B cell (primary cell): ENCODE measurements at regions not wholly inside any gene's neighbourhood (a gene's known extent, or its start where the extent isn't known, plus 50 kb on each side); places are given as distances from the start of the nearest gene placed in this dataset.
"Not testable (repeated sequence)": the region's sequence is repeated elsewhere in the genome, so short reads cannot be mapped to it uniquely, and the experiment has no call there.

Source experiments
- ATAC-seq: fragments of 200-7000 bp; cut with Tn5 transposase; one replicate; pipeline ENCODE4 v1.10.0; 2021; ENCODE audit warnings: low read depth, mild to moderate bottlenecking, moderate number of reproducible peaks, moderate library complexity
- CTCF ChIA-PET: fragments of 350-600 bp; sonication (Branson Sonifier 250); formaldehyde crosslinking; loops from one replicate; lab custom pipeline; 2021; ENCODE audit warnings: antibody characterized with exemption, inconsistent platforms; lab: Charles Lee
- POLR2A ChIA-PET: fragments of 350-600 bp; sonication (Branson Sonifier 250); formaldehyde crosslinking; loops from one replicate; lab custom pipeline; 2021; ENCODE audit warnings: antibody characterized with exemption; lab: Charles Lee
- DNase-seq: peaks from one replicate; pipeline ENCODE4 v3.0.0; 2013
- H2AFZ ChIP-seq: 2 replicates; pipeline ENCODE4 v1.6.1; 2012; ENCODE audit warnings: mild to moderate bottlenecking, low read depth, low read length; ENCODE audit not compliant: insufficient read depth, poor library complexity, severe bottlenecking
- H3K27ac ChIP-seq, 2 donors: 1 replicate in 1 of 2; 2 replicates in 1 of 2; pipeline ENCODE4 v1.5.1; 2012 to 2013; ENCODE audit warnings: low read length in 2 of 2, mild to moderate bottlenecking in 2 of 2, moderate library complexity in 1 of 2
- H3K27me3 ChIP-seq, 4 experiments: fragments of 200-600 bp in 1 of 4; sonication (generic) in 1 of 4; replicated peaks in 1 of 4; 1 replicate in 2 of 4; 2 replicates in 2 of 4; pipeline versions ENCODE4 v1.6.1 to v1.7.0; 2013 to 2016; ENCODE audit warnings: low read length in 3 of 4, mild to moderate bottlenecking in 2 of 4, mixed read lengths in 1 of 4, moderate library complexity in 1 of 4; ENCODE audit not compliant: insufficient read depth in 4 of 4, control insufficient read depth in 3 of 4; ENCODE audit errors: control extremely low read depth in 1 of 4
- H3K36me3 ChIP-seq, 2 experiments: replicated peaks in 1 of 2; 1 replicate in 1 of 2; 2 replicates in 1 of 2; pipeline versions ENCODE4 v1.6.1 to v1.7.1; 2013; ENCODE audit warnings: low read length in 1 of 2; ENCODE audit not compliant: insufficient read depth in 2 of 2, control insufficient read depth in 1 of 2; ENCODE audit errors: control extremely low read depth in 1 of 2, extremely low read depth in 1 of 2
- H3K4me1 ChIP-seq, 2 donors: fragments of 200-600 bp in 1 of 2; sonication (generic) in 1 of 2; 1 replicate in 1 of 2; 2 replicates in 1 of 2; pipeline versions ENCODE4 v1.5.1 to v1.6.1; 2013 to 2017; ENCODE audit warnings: low read length in 2 of 2; ENCODE audit not compliant: control insufficient read depth in 2 of 2, insufficient read depth in 2 of 2
- H3K4me2 ChIP-seq: replicated peaks from 2 replicates; pipeline ENCODE3; 2012; ENCODE audit warnings: mild to moderate bottlenecking, low read depth, low read length; ENCODE audit not compliant: poor library complexity, severe bottlenecking
- H3K4me3 ChIP-seq, 5 experiments: fragments of 200-600 bp in 1 of 5; sonication (generic) in 1 of 5; 1 replicate in 3 of 5; 2 replicates in 2 of 5; pipeline versions ENCODE4 v1.5.1 to v1.7.0; 2011 to 2016; ENCODE audit warnings: low read length in 4 of 5, mild to moderate bottlenecking in 4 of 5, low read depth in 2 of 5, control low read depth in 1 of 5, moderate library complexity in 1 of 5; ENCODE audit not compliant: insufficient read depth in 1 of 5; ENCODE audit errors: control extremely low read depth in 1 of 5, extremely low read depth in 1 of 5
- H3K79me2 ChIP-seq: fragments of 200-600 bp; sonication (generic); one replicate; pipeline ENCODE4 v1.6.0; 2016; ENCODE audit warnings: low read length; ENCODE audit not compliant: control insufficient read depth, insufficient read depth
- H3K9ac ChIP-seq: fragments of 200-600 bp; sonication (generic); 2 replicates; pipeline ENCODE4 v1.6.1; 2017; ENCODE audit warnings: mild to moderate bottlenecking, low read length, moderate library complexity
- H3K9me3 ChIP-seq, 3 donors: one replicate each; pipeline versions ENCODE4 v1.6.1 to v1.7.1; 2013; ENCODE audit warnings: low read length in 2 of 3; ENCODE audit not compliant: control insufficient read depth in 2 of 3, insufficient read depth in 1 of 3; ENCODE audit errors: control extremely low read depth in 1 of 3
- H4K20me1 ChIP-seq: 2 replicates; pipeline ENCODE4 v1.6.0; 2012; ENCODE audit warnings: mild to moderate bottlenecking, low read length; ENCODE audit not compliant: insufficient read depth, control insufficient read depth, poor library complexity, severe bottlenecking
- H3K27ac Mint-ChIP-seq: one replicate; pipeline ENCODE4 v1.8.0; 2021; ENCODE audit warnings: mixed read lengths
- H3K27me3 Mint-ChIP-seq: one replicate; pipeline ENCODE4 v1.8.0; 2021; ENCODE audit warnings: mixed read lengths
- H3K4me1 Mint-ChIP-seq: one replicate; pipeline ENCODE4 v1.8.0; 2021; ENCODE audit warnings: mixed read lengths
- H3K4me3 Mint-ChIP-seq: one replicate; pipeline ENCODE4 v1.8.0; 2021; ENCODE audit warnings: mixed read lengths
- H3K9me3 Mint-ChIP-seq: one replicate; pipeline ENCODE4 v1.8.0; 2022; ENCODE audit warnings: mixed read lengths; ENCODE audit not compliant: insufficient read depth
- EZH2 ChIP-seq: IDR thresholded peaks from 2 replicates; pipeline ENCODE4 v1.6.1; 2012; ENCODE audit warnings: borderline replicate concordance, low read depth, mild to moderate bottlenecking, moderate library complexity, low read length; ENCODE audit not compliant: insufficient read depth, poor library complexity, severe bottlenecking
- WGBS: methylation state at CpG from one replicate; pipeline ENCODE4 v1.1.5; 2013; ENCODE audit warnings: missing lambda C conversion rate; ENCODE audit not compliant: insufficient coverage; 5-methylcytosine and 5-hydroxymethylcytosine counted together
- intact Hi-C: fragments of 100-400 bp; cut with micrococcal nuclease; formaldehyde crosslinking; loops from one replicate; pipeline ENCODE4 v1.10.0; 2022

GRCh38 chr12:34306133-34306830, 284.0 kb downstream of the ALG10 start:
- Histone ChIP-seq H3K27ac (no peak overlapping the region), H3K4me3 (no peak overlapping the region), H4K20me1 (no peaks in the 10 kb centered on the region), H3K79me2 (no peaks in the 10 kb centered on the region), H3K9ac (no peak overlapping the region), H2AFZ (no peak overlapping the region), H3K4me2 (no peak overlapping the region), H3K36me3 (no peaks in the 10 kb centered on the region), H3K4me1 (no peaks in the 10 kb centered on the region), H3K9me3 (peaks cover 0 to 96% (median under 1%) of the 10 kb centered on the region in 3 donors), H3K27me3 (no peaks in the 10 kb centered on the region)
- intact Hi-C loops = no loop called here
- H3K27me3 Mint-ChIP-seq = no peaks in the 10 kb centered on the region
- no peak for ATAC-seq
- no peak overlapping the region for H3K27ac Mint-ChIP-seq
- no peak for TF ChIP-seq EZH2
- CTCF ChIA-PET = no interaction called here
- peaks cover 12% of the 10 kb centered on the region for H3K9me3 Mint-ChIP-seq
- no peak overlapping the region for H3K4me3 Mint-ChIP-seq
- DNase-seq = no peak
- no peaks in the 10 kb centered on the region for H3K4me1 Mint-ChIP-seq
- WGBS = 86% methylated on average over 21 of the region's 21 CpGs
- POLR2A ChIA-PET = no interaction called here

- H3K27me3 Mint-ChIP-seq, H3K27me3 ChIP-seq, H2AFZ ChIP-seq, H3K27ac Mint-ChIP-seq, POLR2A ChIA-PET, H3K27ac ChIP-seq, H3K79me2 ChIP-seq, H3K9ac ChIP-seq, H3K4me3 ChIP-seq, H3K9me3 Mint-ChIP-seq, CTCF ChIA-PET, H3K36me3 ChIP-seq, H3K4me1 ChIP-seq, H3K4me1 Mint-ChIP-seq, intact Hi-C loops, ATAC-seq, H4K20me1 ChIP-seq, H3K4me3 Mint-ChIP-seq, DNase-seq, H3K4me2 ChIP-seq: not testable (repeated sequence)
- 87% methylated on average over 31 of the region's 32 CpGs for WGBS
- peaks cover 0 to 96% (median 7%) of the 10 kb centered on the region in 3 donors for H3K9me3 ChIP-seq
Observed at GRCh38 chr12:34309806-34310804, 287.8 kb downstream of the ALG10 start.
